Left lung (tissue), 4 donors: ENCODE measurements at regions not wholly inside any gene's neighbourhood (a gene's known extent, or its start where the extent isn't known, plus 50 kb on each side); places are given as distances from the start of the nearest gene placed in this dataset.

Experiments used
- ATAC-seq: fragments of 200-7000 bp; cut with Tn5 transposase; one replicate; pipeline ENCODE4 v1.9.1; 2020; ENCODE audit warnings: moderate library complexity
- DNase-seq, 4 donors: peaks; one replicate each; pipeline ENCODE4 v3.0.0-alpha.2; 2013 to 2020
- H3K27ac ChIP-seq, 2 donors: fragments of 200-600 bp; sonication (generic) in 1 of 2; one replicate each; pipeline versions ENCODE4 v1.5.0 to v1.8.0; 2020 to 2021
- H3K27me3 ChIP-seq, 2 donors: fragments of 200-600 bp; sonication (generic) in 1 of 2; one replicate each; pipeline versions ENCODE4 v1.5.0 to v1.8.0; 2020 to 2021
- H3K36me3 ChIP-seq, 2 donors: fragments of 200-600 bp; sonication (generic) in 1 of 2; one replicate each; pipeline versions ENCODE4 v1.5.0 to v1.8.0; 2020 to 2021
- H3K4me1 ChIP-seq, 2 donors: fragments of 200-600 bp; one replicate each; pipeline ENCODE4 v1.8.0; 2021
- H3K4me3 ChIP-seq, 2 donors: fragments of 200-600 bp; sonication (generic) in 1 of 2; one replicate each; pipeline versions ENCODE4 v1.5.0 to v1.8.0; 2020 to 2021; ENCODE audit warnings: mild to moderate bottlenecking in 1 of 2
- H3K9me3 ChIP-seq, 2 donors: fragments of 200-600 bp; sonication (generic) in 1 of 2; one replicate each; pipeline versions ENCODE4 v1.5.0 to v1.8.0; 2020 to 2021
- intact Hi-C, 2 donors: fragments of 100-400 bp; cut with DNase I; formaldehyde crosslinking; loops; one replicate each; pipeline versions ENCODE4 v1.11.2 to v1.14.2; 2022
- TF ChIP-seq, protein P1 (sequence below), 2 donors: fragments of 200-600 bp; sonication (generic) in 1 of 2; IDR thresholded peaks; one replicate each; pipeline versions ENCODE4 v1.5.0 to v1.8.0; 2021; ENCODE audit warnings: antibody characterized with exemption in 2 of 2
- donor health status: DM: no; HTN: yes; CAD: no.
- donor health status: DM: no; HTN: no; CAD: no.

DNA sequence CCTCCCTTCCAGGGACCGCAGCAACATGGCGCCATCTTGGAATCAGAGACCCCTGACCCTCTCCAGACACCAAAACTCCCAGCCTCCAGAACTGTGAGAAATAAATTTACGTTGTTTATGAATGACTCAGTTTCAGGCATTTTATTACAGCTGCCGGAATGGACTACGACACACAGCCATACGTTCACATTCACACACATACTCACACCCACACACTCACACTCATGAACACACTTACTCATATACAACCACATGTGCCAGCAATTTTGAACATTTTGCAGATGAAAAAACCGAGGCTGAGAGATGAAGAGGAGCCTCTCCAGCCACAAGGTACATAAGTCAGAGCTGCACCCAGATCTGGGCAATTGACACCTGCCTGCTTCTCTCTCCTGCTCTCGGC, 151.0 kb upstream of the RAB4A start:
- Histone ChIP-seq H3K4me1 (peaks cover 9 to 13% of the 10 kb centered on the region in 2 donors), H3K27me3 (no peaks in the 10 kb centered on the region), H3K4me3 (no peak overlapping the region), H3K36me3 (no peaks in the 10 kb centered on the region), H3K9me3 (no peaks in the 10 kb centered on the region), H3K27ac (no peak overlapping the region)
- TF ChIP-seq, protein P1, sequence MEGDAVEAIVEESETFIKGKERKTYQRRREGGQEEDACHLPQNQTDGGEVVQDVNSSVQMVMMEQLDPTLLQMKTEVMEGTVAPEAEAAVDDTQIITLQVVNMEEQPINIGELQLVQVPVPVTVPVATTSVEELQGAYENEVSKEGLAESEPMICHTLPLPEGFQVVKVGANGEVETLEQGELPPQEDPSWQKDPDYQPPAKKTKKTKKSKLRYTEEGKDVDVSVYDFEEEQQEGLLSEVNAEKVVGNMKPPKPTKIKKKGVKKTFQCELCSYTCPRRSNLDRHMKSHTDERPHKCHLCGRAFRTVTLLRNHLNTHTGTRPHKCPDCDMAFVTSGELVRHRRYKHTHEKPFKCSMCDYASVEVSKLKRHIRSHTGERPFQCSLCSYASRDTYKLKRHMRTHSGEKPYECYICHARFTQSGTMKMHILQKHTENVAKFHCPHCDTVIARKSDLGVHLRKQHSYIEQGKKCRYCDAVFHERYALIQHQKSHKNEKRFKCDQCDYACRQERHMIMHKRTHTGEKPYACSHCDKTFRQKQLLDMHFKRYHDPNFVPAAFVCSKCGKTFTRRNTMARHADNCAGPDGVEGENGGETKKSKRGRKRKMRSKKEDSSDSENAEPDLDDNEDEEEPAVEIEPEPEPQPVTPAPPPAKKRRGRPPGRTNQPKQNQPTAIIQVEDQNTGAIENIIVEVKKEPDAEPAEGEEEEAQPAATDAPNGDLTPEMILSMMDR (IDR thresholded peaks at IDR 0.05) = no peak
- intact Hi-C loops = no loop called here
- ATAC-seq = no peak
- DNase-seq = no peak

DNA sequence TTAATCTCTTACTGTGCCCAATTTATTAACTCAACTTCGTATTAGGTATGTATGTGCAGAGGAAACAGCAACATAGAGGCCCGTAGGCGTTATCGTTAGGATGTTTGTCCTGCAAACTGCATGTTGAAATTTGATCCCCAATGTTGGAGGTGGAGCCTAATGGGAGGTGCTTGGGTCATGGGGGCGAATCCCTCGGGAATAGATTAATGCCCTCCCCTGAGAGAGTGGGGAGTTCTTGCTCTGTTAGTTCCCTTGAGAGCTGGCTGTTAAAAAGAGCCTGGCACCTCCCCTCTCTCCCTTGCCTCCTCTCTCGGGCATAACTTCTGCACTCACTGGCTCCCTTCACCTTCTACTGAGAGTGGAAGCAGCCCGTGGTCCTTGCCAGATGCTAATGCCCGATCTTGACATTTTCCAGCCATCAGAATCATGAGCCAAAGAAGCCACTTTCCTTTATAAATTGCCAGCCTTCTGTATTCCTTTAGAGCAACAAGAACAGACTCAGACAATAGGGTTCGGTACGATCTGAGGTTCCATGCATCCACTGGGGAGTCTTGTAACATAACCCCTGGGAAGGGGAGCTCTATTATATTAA, 149.0 kb upstream of the RAB4A start:
- DNase-seq (no peak), ATAC-seq (no peak)
- intact Hi-C loops = no loop called here
- H3K27ac ChIP-seq = no peak overlapping the region
- H3K4me3 ChIP-seq = no peak overlapping the region
- TF ChIP-seq, protein P1 (IDR thresholded peaks at IDR 0.05) = no peak
- no peaks in the 10 kb centered on the region for H3K36me3 ChIP-seq
- H3K9me3 ChIP-seq = no peaks in the 10 kb centered on the region
- H3K27me3 ChIP-seq = no peaks in the 10 kb centered on the region
- peaks cover 12 to 13% of the 10 kb centered on the region in 2 donors for H3K4me1 ChIP-seq

DNA sequence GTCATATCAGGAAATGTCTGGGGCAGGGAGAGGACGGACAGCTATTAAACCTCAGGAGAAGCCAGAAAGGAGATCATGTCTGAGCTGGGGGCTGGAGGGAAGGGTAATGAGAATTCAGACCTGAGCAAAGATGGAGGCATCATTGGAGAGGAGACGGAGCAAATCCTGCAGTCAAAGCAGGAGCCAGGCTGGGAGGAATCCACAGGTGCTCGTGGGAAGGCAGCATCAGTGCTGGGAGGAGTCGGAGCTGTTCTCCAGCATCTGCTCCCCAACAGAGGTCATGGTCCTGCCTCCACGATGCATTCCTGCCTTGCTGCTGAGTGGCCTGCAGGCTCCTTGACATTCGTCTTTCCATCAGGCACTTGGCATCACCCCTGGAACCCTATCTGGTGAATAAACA, 148.3 kb upstream of the RAB4A start:
- DNase-seq (no peak), ATAC-seq (no peak)
- Histone ChIP-seq H3K27me3 (no peaks in the 10 kb centered on the region), H3K27ac (no peak overlapping the region), H3K4me3 (no peak overlapping the region), H3K9me3 (no peaks in the 10 kb centered on the region), H3K36me3 (no peaks in the 10 kb centered on the region), H3K4me1 (peaks cover 9 to 15% of the 10 kb centered on the region in 2 donors)
- intact Hi-C loops = no loop called here
- TF ChIP-seq, protein P1 (IDR thresholded peaks at IDR 0.05) = no peak

DNA sequence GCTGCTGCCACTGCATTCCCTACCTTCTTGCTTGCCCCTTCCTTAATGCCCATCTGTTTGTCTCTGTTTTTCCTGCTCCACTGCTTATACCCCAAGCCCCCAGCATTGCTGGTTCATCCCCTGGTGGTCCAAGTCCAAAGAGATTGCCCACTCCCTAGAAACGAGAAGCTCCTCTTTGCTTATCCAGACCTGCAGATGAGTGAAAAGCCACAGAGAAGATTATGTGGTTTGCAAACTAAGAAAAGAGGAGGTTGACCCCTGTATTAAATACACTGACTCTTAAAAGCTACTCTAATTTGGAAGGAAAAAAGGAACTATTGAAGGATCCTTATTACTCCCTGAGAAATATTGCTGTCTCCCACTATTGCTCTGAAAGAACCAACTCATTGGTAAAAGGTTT, 146.8 kb upstream of the RAB4A start:
- Histone ChIP-seq H3K4me3 (no peak overlapping the region), H3K9me3 (no peaks in the 10 kb centered on the region), H3K4me1 (peaks cover 0 to 21% of the 10 kb centered on the region in 2 donors), H3K36me3 (no peaks in the 10 kb centered on the region), H3K27me3 (no peaks in the 10 kb centered on the region), H3K27ac (no peak overlapping the region)
- DNase-seq (no peak), ATAC-seq (no peak)
- TF ChIP-seq, protein P1 (IDR thresholded peaks at IDR 0.05) = no peak
- intact Hi-C loops = no loop called here

DNA sequence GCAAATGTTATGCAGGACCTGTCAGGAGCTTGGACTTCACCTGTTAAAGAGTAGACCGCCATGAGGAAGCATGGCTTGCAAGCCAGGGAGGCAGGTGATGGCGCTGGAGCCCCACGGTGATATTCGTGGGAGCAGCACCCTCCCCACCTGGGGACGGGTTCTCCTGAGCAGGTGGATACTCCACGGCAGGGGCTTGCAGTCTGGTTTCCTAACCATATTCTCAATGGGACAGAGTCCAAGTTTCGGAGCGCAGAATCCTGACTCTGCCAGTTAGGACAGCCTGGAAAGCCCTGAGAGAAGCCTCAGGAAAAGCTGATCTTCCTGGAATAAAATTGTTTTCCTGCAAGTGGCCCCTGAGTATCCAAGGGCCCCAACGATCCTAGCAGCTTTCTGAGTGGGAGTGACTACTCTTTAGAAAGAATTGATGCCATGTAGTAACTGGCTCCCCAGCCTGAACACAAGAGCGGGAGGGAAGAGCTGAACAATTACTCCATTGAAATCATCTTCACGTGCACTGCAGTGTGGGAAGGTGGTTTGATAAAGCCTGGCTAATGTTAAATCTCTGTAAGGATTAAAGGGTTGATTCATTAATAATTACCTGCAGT, 146.3 kb upstream of the RAB4A start:
- H3K27ac ChIP-seq = no peak overlapping the region
- no peaks in the 10 kb centered on the region for H3K9me3 ChIP-seq
- intact Hi-C loops = no loop called here
- H3K27me3 ChIP-seq = no peaks in the 10 kb centered on the region
- peaks cover 0 to 26% of the 10 kb centered on the region in 2 donors for H3K4me1 ChIP-seq
- H3K4me3 ChIP-seq = no peak overlapping the region
- H3K36me3 ChIP-seq = no peaks in the 10 kb centered on the region
- DNase-seq (no peak), ATAC-seq (no peak)
- TF ChIP-seq, protein P1 (IDR thresholded peaks at IDR 0.05) = no peak
